ENCODE measurements at regions not wholly inside any gene's neighbourhood (a gene's known extent, or its start where the extent isn't known, plus 50 kb on each side); places are given as distances from the start of the nearest gene placed in this dataset.
"Not testable (repeated sequence)": the region's sequence is repeated elsewhere in the genome, so short reads cannot be mapped to it uniquely, and the experiment has no call there.

- DNase-seq: no peak
- Mint-ChIP-seq H3K27me3 (peaks cover 5% of the 10 kb centered on the region), H3K4me3 (no peak overlapping the region), H3K27ac (no peak overlapping the region), H3K36me3 (ENCODE audit: low read depth) (no peaks in the 10 kb centered on the region), H3K9me3 (peaks cover 8% of the 10 kb centered on the region), H3K4me1 (peaks cover 9% of the 10 kb centered on the region)
- intact Hi-C loops (cut with micrococcal nuclease): loop anchor here (5.0 kb wide), 2 partner anchors 141 to 306 kb away; partner anchors contain the start of gene CDYL
Measured at GRCh38 chr6:4636191-4636880, 139.9 kb upstream of the CDYL start.

GRCh38 chr6:4635666-4636065 is 140.5 kb upstream of the CDYL start:
- intact Hi-C loops (cut with micrococcal nuclease): loop anchor here (5.0 kb wide), 2 partner anchors 142 to 307 kb away; partner anchors contain the start of gene CDYL
- no peaks in the 10 kb centered on the region for H3K36me3 Mint-ChIP-seq (ENCODE audit: low read depth)
- H3K9me3 Mint-ChIP-seq: peaks cover 12% of the 10 kb centered on the region
- H3K27ac Mint-ChIP-seq: no peak overlapping the region
- H3K4me1 Mint-ChIP-seq: peaks cover 9% of the 10 kb centered on the region
- DNase-seq: no peak
- H3K4me3 Mint-ChIP-seq: no peak overlapping the region
- peaks cover 5% of the 10 kb centered on the region for H3K27me3 Mint-ChIP-seq

- DNase-seq: no peak
- Mint-ChIP-seq H3K27ac (no peak overlapping the region), H3K36me3 (ENCODE audit: low read depth) (no peaks in the 10 kb centered on the region), H3K27me3 (no peaks in the 10 kb centered on the region), H3K4me3 (no peak overlapping the region), H3K9me3 (peaks cover 5% of the 10 kb centered on the region), H3K4me1 (peaks cover under 1% of the 10 kb centered on the region)
- intact Hi-C loops (cut with micrococcal nuclease): no loop called here
Measured at GRCh38 chr6:4632421-4632820, 143.8 kb upstream of the CDYL start.

- H3K27ac Mint-ChIP-seq; H3K9me3 Mint-ChIP-seq; H3K27me3 Mint-ChIP-seq; DNase-seq; H3K4me1 Mint-ChIP-seq; H3K36me3 Mint-ChIP-seq (ENCODE audit: low read depth); H3K4me3 Mint-ChIP-seq; intact Hi-C loops (cut with micrococcal nuclease): not testable (repeated sequence)
Measured at GRCh38 chr6:4629789-4630188, 146.4 kb upstream of the CDYL start.

GRCh38 chr6:4625557-4625956 is 150.6 kb upstream of the CDYL start:
- DNase-seq: no peak
- Mint-ChIP-seq H3K9me3 (no peaks in the 10 kb centered on the region), H3K27ac (no peak overlapping the region), H3K4me3 (no peak overlapping the region), H3K36me3 (ENCODE audit: low read depth) (no peaks in the 10 kb centered on the region), H3K4me1 (no peaks in the 10 kb centered on the region), H3K27me3 (no peaks in the 10 kb centered on the region)
- intact Hi-C loops (cut with micrococcal nuclease): no loop called here

- Mint-ChIP-seq H3K4me3 (no peak overlapping the region), H3K9me3 (no peaks in the 10 kb centered on the region), H3K27me3 (no peaks in the 10 kb centered on the region), H3K27ac (no peak overlapping the region), H3K36me3 (ENCODE audit: low read depth) (no peaks in the 10 kb centered on the region), H3K4me1 (no peaks in the 10 kb centered on the region)
- intact Hi-C loops (cut with micrococcal nuclease): no loop called here
- DNase-seq: no peak
Measured at GRCh38 chr6:4624726-4625125, 151.5 kb upstream of the CDYL start.

GRCh38 chr6:4620284-4621151 is 155.7 kb upstream of the CDYL start:
- Mint-ChIP-seq H3K27ac (no peak overlapping the region), H3K27me3 (no peaks in the 10 kb centered on the region), H3K4me3 (no peak overlapping the region), H3K36me3 (ENCODE audit: low read depth) (no peaks in the 10 kb centered on the region), H3K9me3 (no peaks in the 10 kb centered on the region), H3K4me1 (no peaks in the 10 kb centered on the region)
- DNase-seq: no peak
- intact Hi-C loops (cut with micrococcal nuclease): no loop called here

- no peaks in the 10 kb centered on the region for H3K9me3 Mint-ChIP-seq
- H3K27ac Mint-ChIP-seq: no peak overlapping the region
- no peaks in the 10 kb centered on the region for H3K4me1 Mint-ChIP-seq
Measured at GRCh38 chr6:4616311-4616710, 159.9 kb upstream of the CDYL start.

GRCh38 chr6:4615891-4616290 is 160.3 kb upstream of the CDYL start:
- H3K27me3 Mint-ChIP-seq: no peaks in the 10 kb centered on the region
- DNase-seq: no peak
- intact Hi-C loops (cut with micrococcal nuclease): no loop called here
- H3K9me3 Mint-ChIP-seq: no peaks in the 10 kb centered on the region
- no peak overlapping the region for H3K4me3 Mint-ChIP-seq
- no peaks in the 10 kb centered on the region for H3K4me1 Mint-ChIP-seq
- no peak overlapping the region for H3K27ac Mint-ChIP-seq
- no peaks in the 10 kb centered on the region for H3K36me3 Mint-ChIP-seq (ENCODE audit: low read depth)

More at GRCh38 chr6:4616311-4616710, 159.9 kb upstream of the CDYL start:
- intact Hi-C loops (cut with micrococcal nuclease): no loop called here
- Mint-ChIP-seq H3K36me3 (ENCODE audit: low read depth) (no peaks in the 10 kb centered on the region), H3K27me3 (no peaks in the 10 kb centered on the region), H3K4me3 (no peak overlapping the region)
- DNase-seq: no peak

GRCh38 chr6:4615231-4615630 is 161.0 kb upstream of the CDYL start:
- H3K27me3 Mint-ChIP-seq: no peaks in the 10 kb centered on the region
- H3K4me1 Mint-ChIP-seq: peaks cover 1% of the 10 kb centered on the region
- intact Hi-C loops (cut with micrococcal nuclease): no loop called here

GRCh38 chr6:4614637-4615036 is 161.6 kb upstream of the CDYL start:
- H3K27ac Mint-ChIP-seq: no peak overlapping the region
- no peaks in the 10 kb centered on the region for H3K36me3 Mint-ChIP-seq (ENCODE audit: low read depth)
- intact Hi-C loops (cut with micrococcal nuclease): no loop called here
- no peak for DNase-seq
- no peaks in the 10 kb centered on the region for H3K9me3 Mint-ChIP-seq
- H3K27me3 Mint-ChIP-seq: no peaks in the 10 kb centered on the region
- no peak overlapping the region for H3K4me3 Mint-ChIP-seq
- peaks cover 2% of the 10 kb centered on the region for H3K4me1 Mint-ChIP-seq

More at GRCh38 chr6:4615231-4615630, 161.0 kb upstream of the CDYL start:
- H3K4me3 Mint-ChIP-seq: no peak overlapping the region
- DNase-seq: no peak
- H3K9me3 Mint-ChIP-seq: no peaks in the 10 kb centered on the region
- no peak overlapping the region for H3K27ac Mint-ChIP-seq
- H3K36me3 Mint-ChIP-seq (ENCODE audit: low read depth): no peaks in the 10 kb centered on the region

- Mint-ChIP-seq H3K9me3 (no peaks in the 10 kb centered on the region), H3K36me3 (ENCODE audit: low read depth) (no peaks in the 10 kb centered on the region), H3K4me3 (no peak overlapping the region), H3K4me1 (peaks cover 2% of the 10 kb centered on the region), H3K27me3 (no peaks in the 10 kb centered on the region), H3K27ac (no peak overlapping the region)
- intact Hi-C loops (cut with micrococcal nuclease): no loop called here
- DNase-seq: no peak
Measured at GRCh38 chr6:4613795-4614194, 162.4 kb upstream of the CDYL start.

- no peaks in the 10 kb centered on the region for H3K27me3 Mint-ChIP-seq
- H3K9me3 Mint-ChIP-seq: no peaks in the 10 kb centered on the region
- intact Hi-C loops (cut with micrococcal nuclease): no loop called here
- H3K4me1 Mint-ChIP-seq: peaks cover 2% of the 10 kb centered on the region
- H3K27ac Mint-ChIP-seq: no peak overlapping the region
- no peak for DNase-seq
- H3K36me3 Mint-ChIP-seq (ENCODE audit: low read depth): no peaks in the 10 kb centered on the region
- H3K4me3 Mint-ChIP-seq: no peak overlapping the region
Measured at GRCh38 chr6:4613381-4613780, 162.8 kb upstream of the CDYL start.

GRCh38 chr6:4612636-4613171 is 163.5 kb upstream of the CDYL start:
- Mint-ChIP-seq H3K27ac (no peak overlapping the region), H3K27me3 (no peaks in the 10 kb centered on the region), H3K4me1 (peaks cover 2% of the 10 kb centered on the region), H3K4me3 (no peak overlapping the region), H3K36me3 (ENCODE audit: low read depth) (no peaks in the 10 kb centered on the region), H3K9me3 (no peaks in the 10 kb centered on the region)
- intact Hi-C loops (cut with micrococcal nuclease): no loop called here
- DNase-seq: no peak
